ENCODE measurements at regions not wholly inside any gene's neighbourhood (a gene's known extent, or its start where the extent isn't known, plus 50 kb on each side); places are given as distances from the start of the nearest gene placed in this dataset.
A peak's percentile ranks its signal among the peaks of the same experiment; 100 is the strongest.

DNA sequence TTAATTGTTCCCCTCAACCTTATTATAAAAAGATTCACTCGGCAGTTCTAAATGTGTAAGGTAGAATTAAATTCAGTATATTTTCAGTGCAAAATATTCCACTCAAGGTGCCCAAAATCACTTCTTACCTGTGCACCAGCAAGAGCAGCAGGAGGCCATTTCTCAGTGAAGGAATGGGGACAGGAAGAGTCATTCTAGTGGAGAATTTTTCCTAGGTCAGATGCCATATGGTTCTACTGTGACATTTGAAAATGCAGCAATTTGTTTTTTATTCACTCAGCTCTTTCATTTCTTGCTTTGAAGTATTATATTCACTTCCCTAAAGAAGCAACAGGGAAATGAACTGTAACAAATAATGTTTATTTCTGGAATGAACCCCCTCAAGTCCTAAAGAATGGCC is 264.0 kb upstream of the SYT1 start:
- Histone ChIP-seq H3K27ac (no peak overlapping the region), H3K27me3 (no peaks in the 10 kb centered on the region), H3K9ac (no peak overlapping the region), H3K36me3 (no peaks in the 10 kb centered on the region), H3K4me1 (no peaks in the 10 kb centered on the region), H3K9me3 (peaks cover 15% of the 10 kb centered on the region), H3K4me2 (no peak overlapping the region), H3K4me3 (no peak overlapping the region), H4K20me1 (no peaks in the 10 kb centered on the region)
- TF ChIP-seq Cebpa-rat (IDR thresholded peaks at IDR 0.05): no peak

DNA sequence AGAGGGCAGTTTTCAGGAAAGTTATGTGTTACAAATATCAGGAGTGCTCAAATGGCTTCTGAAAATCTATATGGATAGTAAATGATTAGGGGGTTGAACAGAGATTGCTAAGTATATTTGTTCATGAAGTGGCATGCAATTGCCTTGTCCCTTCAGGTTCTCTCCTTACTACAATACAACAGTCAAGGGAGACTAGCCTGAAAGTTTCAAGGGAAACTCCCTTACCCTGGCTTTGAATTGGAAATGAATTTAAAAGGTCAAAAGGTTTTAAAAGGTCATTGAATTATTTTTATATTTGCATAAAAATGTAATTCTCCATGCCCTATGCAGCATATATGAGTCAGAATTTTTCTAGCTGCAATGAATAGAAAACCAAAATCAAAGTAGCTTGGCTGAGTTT is 253.1 kb upstream of the SYT1 start:
- no peaks in the 10 kb centered on the region for H4K20me1 ChIP-seq
- H3K27ac ChIP-seq: no peak overlapping the region
- H3K9ac ChIP-seq: no peak overlapping the region
- H3K4me2 ChIP-seq: no peak overlapping the region
- TF ChIP-seq Cebpa-rat (IDR thresholded peaks at IDR 0.05): no peak
- H3K27me3 ChIP-seq: no peaks in the 10 kb centered on the region
- H3K9me3 ChIP-seq: peaks cover 10% of the 10 kb centered on the region
- H3K4me1 ChIP-seq: no peaks in the 10 kb centered on the region
- H3K36me3 ChIP-seq: no peaks in the 10 kb centered on the region
- H3K4me3 ChIP-seq: no peak overlapping the region

DNA sequence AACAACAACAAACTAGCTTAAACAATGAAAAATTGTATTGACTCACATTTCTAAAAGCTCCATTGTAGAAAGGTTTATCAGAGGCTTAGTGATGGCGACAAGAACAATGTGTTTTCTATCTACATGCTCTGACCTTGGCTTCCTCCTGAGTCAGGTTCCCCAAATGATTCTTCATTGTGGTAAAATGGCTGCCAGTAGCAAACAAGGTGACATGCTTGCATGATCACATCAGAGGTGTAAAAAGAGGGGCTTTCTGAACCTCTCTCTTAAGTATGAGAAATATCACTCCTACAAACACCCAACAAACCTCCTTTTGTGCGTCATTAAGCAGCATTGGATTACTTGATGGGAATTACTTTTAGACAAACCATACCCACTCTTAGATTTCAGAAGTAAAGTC is 252.4 kb upstream of the SYT1 start:
- Histone ChIP-seq H3K9ac (no peak overlapping the region), H3K27me3 (no peaks in the 10 kb centered on the region), H3K9me3 (peaks cover 10% of the 10 kb centered on the region), H3K36me3 (no peaks in the 10 kb centered on the region), H3K27ac (no peak overlapping the region), H4K20me1 (no peaks in the 10 kb centered on the region), H3K4me1 (no peaks in the 10 kb centered on the region), H3K4me3 (no peak overlapping the region), H3K4me2 (no peak overlapping the region)
- no peak for TF ChIP-seq Cebpa-rat (IDR thresholded peaks at IDR 0.05)

DNA sequence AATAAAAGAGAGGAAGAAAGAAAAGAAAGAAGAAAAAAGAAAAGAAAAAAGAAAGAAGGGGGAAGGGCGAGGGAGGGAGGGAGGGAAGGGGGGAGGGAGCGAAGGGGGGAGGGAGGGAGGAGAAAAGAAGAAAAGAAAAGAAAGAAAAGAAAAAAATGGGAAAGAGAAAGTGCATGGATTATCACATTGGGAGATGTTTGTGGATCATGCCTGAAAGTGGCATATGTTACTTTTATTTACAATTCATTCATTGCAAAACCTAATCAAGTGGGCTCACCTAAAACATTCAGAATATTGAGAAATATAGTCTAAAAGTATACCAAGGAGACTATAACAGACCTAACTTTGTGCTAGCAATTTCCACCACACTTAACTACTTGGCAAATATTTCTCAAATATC is 246.9 kb upstream of the SYT1 start:
- H3K27ac ChIP-seq: no peak overlapping the region
- no peak overlapping the region for H3K9ac ChIP-seq
- no peak overlapping the region for H3K4me3 ChIP-seq
- H3K27me3 ChIP-seq: no peaks in the 10 kb centered on the region
- H3K4me2 ChIP-seq: no peak overlapping the region
- H3K36me3 ChIP-seq: no peaks in the 10 kb centered on the region
- H4K20me1 ChIP-seq: no peaks in the 10 kb centered on the region
- no peaks in the 10 kb centered on the region for H3K9me3 ChIP-seq
- TF ChIP-seq Cebpa-rat (IDR thresholded peaks at IDR 0.05): no peak
- no peaks in the 10 kb centered on the region for H3K4me1 ChIP-seq

DNA sequence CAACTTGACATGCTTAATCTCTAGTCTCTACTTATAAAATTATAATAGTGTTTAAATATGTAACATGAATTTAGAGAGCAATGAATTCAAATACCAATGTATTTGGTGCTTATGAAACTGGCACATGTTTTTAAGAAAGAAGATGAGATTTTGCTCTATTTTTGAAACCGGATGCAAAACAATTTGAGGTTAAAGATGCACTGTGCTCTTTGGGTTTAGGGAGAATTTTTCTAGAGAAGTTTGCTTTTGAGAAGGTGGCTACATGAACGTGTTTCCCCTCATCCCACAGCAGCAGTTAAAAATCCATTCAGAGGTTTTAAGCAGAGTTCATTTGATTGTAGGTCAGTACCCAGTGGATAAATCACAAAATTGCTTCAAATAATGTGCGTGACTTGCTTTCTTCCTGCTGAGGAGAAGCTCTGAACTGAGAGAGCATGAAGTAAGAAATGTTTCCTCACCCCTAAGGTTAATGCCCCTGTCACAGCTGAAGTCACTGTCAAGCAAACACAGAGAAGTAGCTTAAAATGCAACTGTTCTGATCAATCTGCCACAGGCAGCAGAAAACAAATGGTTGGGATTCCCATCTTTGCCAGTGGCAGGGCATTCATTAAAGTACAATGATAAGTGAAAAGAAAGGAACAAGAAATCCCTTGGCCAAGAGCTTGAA is 241.9 kb upstream of the SYT1 start:
- no peak for TF ChIP-seq Cebpa-rat (IDR thresholded peaks at IDR 0.05)
- Histone ChIP-seq H4K20me1 (no peaks in the 10 kb centered on the region), H3K27ac (no peak overlapping the region), H3K36me3 (no peaks in the 10 kb centered on the region), H3K27me3 (no peaks in the 10 kb centered on the region), H3K9ac (no peak overlapping the region), H3K9me3 (no peaks in the 10 kb centered on the region), H3K4me2 (no peak overlapping the region), H3K4me1 (no peaks in the 10 kb centered on the region), H3K4me3 (no peak overlapping the region)

DNA sequence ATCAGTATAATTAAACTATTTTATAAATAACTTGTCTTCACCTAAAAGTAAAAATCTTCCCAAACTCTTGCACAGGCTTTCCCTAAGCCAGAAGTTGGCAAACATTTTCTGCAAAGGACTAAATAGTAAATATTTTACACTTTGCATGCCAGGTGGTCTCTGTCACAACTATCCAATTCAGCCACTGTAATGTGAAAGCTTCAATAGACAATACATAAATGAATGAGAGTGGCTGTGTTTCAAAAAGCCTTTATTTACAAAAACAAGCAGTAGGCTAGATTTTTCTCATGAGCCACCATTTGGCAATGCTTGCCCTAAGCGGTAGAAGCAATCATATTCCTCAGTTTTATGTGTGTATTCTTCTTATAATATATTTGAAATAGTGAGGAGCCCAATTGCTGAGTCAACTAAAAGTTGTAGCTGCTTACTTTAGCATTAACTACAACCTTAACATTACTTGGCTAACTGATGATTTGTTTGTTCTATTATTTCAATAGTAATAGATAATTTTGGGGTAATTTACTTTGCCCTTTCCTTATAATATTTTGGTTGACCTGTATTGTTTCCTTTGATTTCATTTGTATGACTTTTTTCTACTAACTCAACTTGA is 236.0 kb upstream of the SYT1 start:
- H3K36me3 ChIP-seq: no peaks in the 10 kb centered on the region
- H3K4me1 ChIP-seq: no peaks in the 10 kb centered on the region
- H3K4me3 ChIP-seq: no peak overlapping the region
- no peak overlapping the region for H3K9ac ChIP-seq
- H3K4me2 ChIP-seq: no peak overlapping the region
- no peaks in the 10 kb centered on the region for H3K27me3 ChIP-seq
- no peak overlapping the region for H3K27ac ChIP-seq
- peaks cover 5% of the 10 kb centered on the region; the same call in 1 of the 2 replicates for H3K9me3 ChIP-seq
- no peak for TF ChIP-seq Cebpa-rat (IDR thresholded peaks at IDR 0.05)
- H4K20me1 ChIP-seq: no peaks in the 10 kb centered on the region

DNA sequence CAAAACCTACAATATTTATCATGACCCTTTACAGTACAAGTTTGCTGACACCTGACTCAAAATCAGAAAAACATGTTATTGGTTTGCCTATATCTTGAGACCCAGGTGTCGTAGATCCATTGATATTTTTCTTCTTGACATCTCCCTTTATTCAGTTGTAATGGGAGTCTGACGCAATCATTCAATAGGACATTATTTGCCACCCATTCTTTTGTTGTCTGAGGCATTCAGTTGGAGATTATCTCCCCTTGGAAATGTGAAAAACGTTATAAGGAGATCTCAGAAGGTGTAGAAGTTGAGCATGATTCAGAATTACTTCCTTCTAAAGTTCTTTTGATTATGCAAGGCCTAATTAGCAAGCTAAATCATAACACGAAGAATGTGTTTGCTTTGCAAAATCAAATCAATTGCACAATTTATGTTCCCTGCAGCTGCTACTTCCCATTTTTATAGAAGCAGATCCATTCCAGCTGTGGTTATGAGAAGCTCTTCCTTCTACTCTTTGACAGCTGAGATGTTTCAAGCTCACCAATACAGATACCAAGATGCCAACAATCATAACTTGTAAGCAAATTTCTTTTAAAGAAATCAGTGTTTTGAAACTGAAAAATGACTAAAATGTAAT is 228.2 kb upstream of the SYT1 start:
- Histone ChIP-seq H3K27ac (no peak overlapping the region), H3K9ac (no peak overlapping the region), H4K20me1 (no peaks in the 10 kb centered on the region), H3K4me1 (no peaks in the 10 kb centered on the region), H3K4me3 (no peak overlapping the region), H3K36me3 (no peaks in the 10 kb centered on the region), H3K4me2 (no peak overlapping the region), H3K9me3 (peaks cover 1% of the 10 kb centered on the region; the same call in 1 of the 2 replicates), H3K27me3 (no peaks in the 10 kb centered on the region)
- TF ChIP-seq Cebpa-rat (IDR thresholded peaks at IDR 0.05): peak; percentile 8; the same call in 1 of the 2 replicates

DNA sequence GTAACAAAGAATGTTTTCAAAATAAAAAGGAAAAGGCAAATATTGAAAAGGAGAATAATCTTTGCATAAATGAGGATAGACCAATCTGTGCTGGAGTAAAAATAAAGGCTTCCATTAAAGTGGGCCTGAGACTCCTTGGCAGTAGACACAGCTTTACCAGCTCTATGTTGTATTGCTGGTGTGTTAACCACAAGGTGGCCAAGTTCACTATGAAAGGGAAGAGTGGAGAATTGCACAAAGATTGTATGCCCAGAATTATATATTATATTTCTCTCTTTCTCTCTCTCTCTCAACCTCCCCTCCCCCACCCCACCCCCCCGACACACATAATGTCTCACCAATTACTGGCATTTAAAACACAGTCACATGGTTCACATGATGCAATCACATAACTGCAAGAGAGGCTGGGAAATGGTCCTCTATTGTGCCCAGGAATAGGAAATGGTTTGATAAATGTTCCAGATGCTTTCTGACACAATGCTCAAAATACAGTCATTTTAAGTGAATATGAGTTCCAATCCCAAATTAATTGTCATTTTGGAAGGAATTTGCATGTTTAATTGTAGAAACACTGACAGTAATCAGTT is 222.6 kb upstream of the SYT1 start:
- H3K4me1 ChIP-seq: no peaks in the 10 kb centered on the region
- H3K4me3 ChIP-seq: no peak overlapping the region
- H3K27ac ChIP-seq: no peak overlapping the region
- no peaks in the 10 kb centered on the region for H3K27me3 ChIP-seq
- no peaks in the 10 kb centered on the region for H3K9me3 ChIP-seq
- no peak overlapping the region for H3K4me2 ChIP-seq
- TF ChIP-seq Cebpa-rat (IDR thresholded peaks at IDR 0.05): no peak
- H3K36me3 ChIP-seq: no peaks in the 10 kb centered on the region
- no peak overlapping the region for H3K9ac ChIP-seq
- no peaks in the 10 kb centered on the region for H4K20me1 ChIP-seq

DNA sequence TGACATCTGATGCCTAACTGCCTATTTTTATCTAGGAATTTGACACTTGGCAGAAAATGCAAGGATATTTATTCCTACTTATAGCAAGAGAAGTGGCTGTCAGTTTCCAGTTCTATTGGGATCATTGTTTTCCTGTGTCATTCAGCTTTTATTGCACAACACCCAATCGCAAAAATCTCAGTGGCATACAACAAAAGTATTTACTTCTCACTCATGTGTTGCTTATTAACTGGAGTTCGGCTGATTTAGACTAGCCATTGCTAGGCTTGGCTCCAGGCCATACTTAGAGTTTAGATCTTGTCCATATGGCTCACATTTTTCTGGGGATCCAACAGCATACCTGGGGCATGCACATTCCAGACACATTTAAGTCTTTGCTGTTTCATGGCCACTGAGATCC is 218.6 kb upstream of the SYT1 start:
- H3K27me3 ChIP-seq: no peaks in the 10 kb centered on the region
- no peak; the same call in 1 of the 2 replicates for TF ChIP-seq Cebpa-rat (IDR thresholded peaks at IDR 0.05)
- H4K20me1 ChIP-seq: no peaks in the 10 kb centered on the region
- H3K9me3 ChIP-seq: no peaks in the 10 kb centered on the region
- no peak overlapping the region for H3K9ac ChIP-seq
- H3K4me3 ChIP-seq: no peak overlapping the region
- H3K4me1 ChIP-seq: no peaks in the 10 kb centered on the region
- H3K4me2 ChIP-seq: no peak overlapping the region
- H3K27ac ChIP-seq: no peak overlapping the region
- no peaks in the 10 kb centered on the region for H3K36me3 ChIP-seq

DNA sequence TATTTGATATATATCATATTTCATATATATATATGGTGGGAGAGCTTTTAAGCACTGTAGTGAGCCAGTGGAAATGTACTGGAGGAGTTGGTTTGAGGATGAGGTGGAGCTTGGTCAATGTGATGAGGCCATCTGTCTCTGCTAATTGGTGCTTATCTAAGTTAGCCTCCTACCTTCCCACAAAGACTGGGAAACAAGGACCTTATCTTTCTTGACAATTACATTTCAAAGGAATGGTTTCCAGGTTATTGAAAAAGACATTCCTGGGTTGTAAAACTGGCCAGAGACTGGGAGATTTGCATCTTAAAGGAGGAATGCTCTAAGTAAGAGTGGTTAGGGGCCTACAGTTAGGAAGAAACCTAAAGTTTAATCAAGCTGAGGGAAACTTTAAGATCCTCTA is 212.8 kb upstream of the SYT1 start:
- TF ChIP-seq Cebpa-rat (IDR thresholded peaks at IDR 0.05): no peak
- Histone ChIP-seq H3K9me3 (no peaks in the 10 kb centered on the region), H3K4me2 (no peak overlapping the region), H3K36me3 (no peaks in the 10 kb centered on the region), H3K27me3 (no peaks in the 10 kb centered on the region), H3K27ac (no peak overlapping the region), H3K9ac (no peak overlapping the region), H3K4me3 (no peak overlapping the region), H4K20me1 (no peaks in the 10 kb centered on the region), H3K4me1 (no peaks in the 10 kb centered on the region)
